ENCODE measurements at regions not wholly inside any gene's neighbourhood (a gene's known extent, or its start where the extent isn't known, plus 50 kb on each side); places are given as distances from the start of the nearest gene placed in this dataset.

- TF ChIP-seq CREM (IDR thresholded peaks at IDR 0.05; ENCODE audit: low read depth) (no peak), BACH1 (IDR thresholded peaks at IDR 0.05; ENCODE audit: borderline replicate concordance) (no peak), SIX5 (IDR thresholded peaks at IDR 0.05; ENCODE audit: low read depth, low read length, severe bottlenecking) (no peak), CREB1 (IDR thresholded peaks at IDR 0.05; ENCODE audit: low read depth) (no peak), KLF5 (IDR thresholded peaks at IDR 0.05; ENCODE audit: partially characterized antibody) (no peak), SMARCA5 (IDR thresholded peaks at IDR 0.05) (no peak), RUNX3 (IDR thresholded peaks at IDR 0.05; ENCODE audit: low read length) (no peak), CEBPB (IDR thresholded peaks at IDR 0.05; ENCODE audit: borderline replicate concordance in 1 of 2, low read depth in 2 of 2, low read length in 2 of 2) (no peak), PBX3 (IDR thresholded peaks at IDR 0.05; ENCODE audit: insufficient replicate concordance, low read depth, low read length) (no peak)
Observed at GRCh38 chr2:120787822-120788700, 52.4 kb downstream of the GLI2 start (continued).

- DNase-seq (ENCODE audit: low read depth, low spot score) (no peak), ATAC-seq (no peak), FAIRE-seq (no peak)
- ChIA-PET RAD21 (ENCODE audit: unreplicated experiment) (no interaction called here), SMC1A (ENCODE audit: uncharacterized antibody, unreplicated experiment) (no interaction called here), CTCF (no interaction called here), POLR2A (no interaction called here)
- Histone ChIP-seq H3K36me3 (ENCODE audit: control insufficient read depth in 2 of 2, insufficient read depth in 2 of 2, low read length in 1 of 2) (no peaks in the 10 kb centered on the region), H3K4me3 (no peak overlapping the region), H3K27ac (ENCODE audit: control insufficient read depth, insufficient read depth) (no peak overlapping the region), H2AFZ (ENCODE audit: control insufficient read depth, low read depth, low read length) (no peak overlapping the region), H3K27me3 (replicated peaks in 1 of 2; ENCODE audit: control insufficient read depth in 2 of 2, insufficient read depth in 2 of 2, low read length in 1 of 2) (peaks cover 4% of the 10 kb centered on the region in 2 experiments; a peak in 3 of 4 replicates), H3K9ac (ENCODE audit: control insufficient read depth, insufficient read depth, low read length) (no peak overlapping the region), H4K20me1 (ENCODE audit: control insufficient read depth, insufficient read depth) (no peaks in the 10 kb centered on the region), H3K4me1 (ENCODE audit: control insufficient read depth, insufficient read depth, low read length) (no peaks in the 10 kb centered on the region), H3K4me2 (ENCODE audit: control insufficient read depth, insufficient read depth) (no peak overlapping the region), H3K79me2 (ENCODE audit: control insufficient read depth, insufficient read depth, low read length) (no peaks in the 10 kb centered on the region), H3K9me3 (replicated peaks; ENCODE audit: control insufficient read depth, insufficient read depth, low read length) (no peaks in the 10 kb centered on the region)
- no TSS peak for BruUV-seq (replicated peaks)
- intact Hi-C loops (cut with micrococcal nuclease; ENCODE audit: unreplicated experiment) = no loop called here
- TF ChIP-seq NKRF (conservative IDR thresholded peaks at IDR 0.05) (no peak), CEBPZ (IDR thresholded peaks at IDR 0.05; ENCODE audit: low read depth, low read length) (no peak), E2F4 (IDR thresholded peaks at IDR 0.05; ENCODE audit: low read depth, low read length) (no peak)
- WGBS (ENCODE audit: insufficient coverage, insufficient replicate concordance, low lambda C conversion rate, missing lambda C conversion rate) = 40% methylated on average over 14 of the region's 14 CpGs
- in situ Hi-C loops (cut with MboI) = no loop called here
Observed at GRCh38 chr2:120791243-120791961, 55.7 kb downstream of the GLI2 start.
